Right renal cortex interstitium (tissue), 3 donors: ENCODE measurements at regions not wholly inside any gene's neighbourhood (a gene's known extent, or its start where the extent isn't known, plus 50 kb on each side); places are given as distances from the start of the nearest gene placed in this dataset.
"Not testable (repeated sequence)": the region's sequence is repeated elsewhere in the genome, so short reads cannot be mapped to it uniquely, and the experiment has no call there.

ENCODE experiments used
- DNase-seq, 3 donors: peaks; one replicate each; pipeline ENCODE4 v3.0.0-alpha.2; 2013; ENCODE audit warnings: low read depth in 3 of 3, low spot score in 2 of 3

DNA sequence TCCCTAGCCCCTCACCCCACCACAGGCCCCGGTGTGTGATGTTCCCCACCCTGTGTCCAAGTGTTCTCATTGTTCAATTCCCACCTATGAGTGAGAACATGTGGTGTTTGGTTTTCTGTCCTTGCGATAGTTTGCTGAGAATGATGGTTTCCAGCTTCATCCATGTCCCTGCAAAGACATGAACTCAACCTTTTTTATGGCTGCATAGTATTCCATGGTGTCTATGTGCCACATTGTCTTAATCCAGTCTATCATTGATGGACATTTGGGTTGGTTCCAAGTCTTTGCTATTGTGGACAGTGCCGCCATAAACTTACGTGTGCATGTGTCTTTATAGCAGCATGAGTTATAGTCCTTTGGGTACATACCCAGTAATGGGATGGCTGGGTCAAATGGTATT is 232.1 kb downstream of the ASMT start:
- DNase-seq, result not testable (repeated sequence)

DNA sequence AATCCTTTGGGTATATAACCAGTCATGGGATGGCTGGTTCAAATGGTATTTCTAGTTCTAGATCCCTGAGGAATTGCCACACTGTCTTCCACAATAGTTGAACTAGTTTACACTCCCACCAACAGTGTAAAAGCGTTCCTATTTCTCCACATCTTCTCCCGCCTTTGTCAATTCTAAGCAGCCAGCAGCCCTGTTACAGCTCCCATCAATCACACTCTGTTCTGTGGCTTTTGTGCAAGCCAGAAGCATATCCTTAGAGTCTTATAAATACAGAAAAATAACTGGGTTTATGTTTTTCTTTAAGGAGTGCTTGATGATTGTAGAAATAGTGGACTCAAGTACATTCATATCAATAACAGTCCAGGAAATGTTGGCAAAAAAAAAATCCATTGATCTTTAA is 232.9 kb downstream of the ASMT start:
- DNase-seq, result not testable (repeated sequence)

DNA sequence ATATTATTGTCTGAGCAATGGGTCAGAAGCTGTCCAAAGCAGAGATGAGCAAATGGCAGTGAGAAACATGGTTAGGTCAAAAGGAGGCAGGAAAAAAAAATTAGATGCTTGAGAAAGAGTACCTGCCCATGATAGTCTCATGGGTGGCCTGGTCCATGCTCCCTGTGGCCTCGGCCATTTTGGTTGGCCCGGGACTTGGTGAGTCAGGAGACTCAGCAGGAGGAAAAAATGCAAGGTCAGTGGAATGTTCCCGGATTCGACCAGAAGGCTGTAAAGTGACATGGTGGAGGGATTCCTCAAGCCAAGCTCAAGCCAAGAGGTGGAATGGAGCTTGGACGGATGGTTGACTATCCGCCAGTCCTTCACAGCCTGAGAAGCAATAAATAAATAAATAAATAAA is 236.7 kb downstream of the ASMT start:
- no peak for DNase-seq

DNA sequence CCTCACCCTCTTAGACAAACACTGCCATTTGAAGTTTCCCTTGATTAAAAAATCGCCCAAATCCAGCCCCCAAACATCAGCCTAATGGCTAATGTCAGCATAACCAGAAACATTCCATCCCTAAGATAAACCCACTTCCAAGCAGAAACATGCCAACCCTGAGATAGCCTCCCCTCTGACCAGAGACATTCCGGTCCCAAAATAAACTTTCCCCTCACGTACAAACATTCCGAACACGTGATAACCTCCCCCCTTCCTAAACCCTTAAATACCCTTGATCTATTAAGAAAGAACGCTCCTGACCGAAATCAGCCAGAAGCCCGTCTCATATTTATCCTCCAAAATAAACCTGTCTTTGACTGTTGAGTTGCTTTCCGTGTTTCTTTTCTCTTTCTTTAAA is 237.2 kb downstream of the ASMT start:
- no peak for DNase-seq

DNA sequence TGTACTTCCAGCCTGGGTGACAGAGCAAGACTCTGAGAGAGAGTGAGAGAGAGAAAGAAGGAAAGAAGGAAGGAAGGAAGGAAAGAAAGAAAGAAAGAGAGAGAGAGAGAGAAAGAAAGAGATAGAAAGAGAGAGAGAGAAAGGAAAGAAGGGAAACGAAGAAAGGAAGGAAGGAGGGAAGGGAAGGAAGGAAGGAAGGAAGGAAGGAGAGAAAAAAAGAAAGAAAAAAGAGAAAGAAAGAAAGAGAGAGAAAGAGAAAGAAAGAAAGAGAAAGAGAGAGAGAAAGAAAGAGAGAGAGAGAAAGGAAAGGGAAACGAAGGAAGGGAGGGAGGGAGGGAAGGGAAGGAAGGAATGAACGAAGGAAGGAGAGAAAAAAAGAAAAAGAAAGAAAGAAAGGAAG is 238.6 kb downstream of the ASMT start:
- DNase-seq, result no peak

DNA sequence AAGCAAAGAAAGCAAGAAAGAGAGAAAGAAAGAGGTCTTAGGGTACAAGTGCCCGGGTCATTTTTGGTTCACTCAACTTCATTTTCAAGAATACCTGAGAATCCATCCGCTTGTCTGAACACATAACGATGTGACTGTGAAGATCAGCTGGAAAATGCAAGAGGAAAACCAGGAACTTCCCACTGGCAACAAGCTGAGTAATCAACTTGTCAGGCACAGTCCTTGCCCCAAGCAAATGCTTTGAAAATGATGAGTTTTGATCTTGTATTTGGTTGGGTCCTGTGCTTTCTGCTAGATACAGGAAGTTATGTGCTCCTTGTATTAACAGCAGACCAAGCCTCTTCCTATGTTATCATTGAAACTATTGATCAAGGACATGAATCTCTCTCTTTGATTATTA is 239.1 kb downstream of the ASMT start:
- DNase-seq, result no peak

DNA sequence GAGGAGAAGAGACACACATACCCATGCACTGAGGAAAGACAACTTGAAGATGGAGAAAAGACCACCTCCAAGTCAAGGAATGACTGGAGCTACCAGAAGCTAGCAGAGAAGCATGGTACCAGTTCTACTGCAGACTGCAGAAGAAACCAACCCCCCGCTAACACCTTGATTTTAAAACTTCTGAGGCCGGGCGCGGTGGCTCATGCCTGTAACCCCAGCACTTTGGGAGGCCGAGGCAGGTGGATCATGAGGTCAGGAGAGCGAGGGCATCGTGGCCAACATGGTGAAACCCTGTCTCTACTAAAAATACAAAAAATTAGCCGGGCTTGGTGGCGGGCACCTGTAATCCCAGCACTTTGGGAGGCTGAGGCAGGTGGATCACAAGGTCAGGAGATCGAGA is 240.0 kb downstream of the ASMT start:
- not testable (repeated sequence) for DNase-seq

DNA sequence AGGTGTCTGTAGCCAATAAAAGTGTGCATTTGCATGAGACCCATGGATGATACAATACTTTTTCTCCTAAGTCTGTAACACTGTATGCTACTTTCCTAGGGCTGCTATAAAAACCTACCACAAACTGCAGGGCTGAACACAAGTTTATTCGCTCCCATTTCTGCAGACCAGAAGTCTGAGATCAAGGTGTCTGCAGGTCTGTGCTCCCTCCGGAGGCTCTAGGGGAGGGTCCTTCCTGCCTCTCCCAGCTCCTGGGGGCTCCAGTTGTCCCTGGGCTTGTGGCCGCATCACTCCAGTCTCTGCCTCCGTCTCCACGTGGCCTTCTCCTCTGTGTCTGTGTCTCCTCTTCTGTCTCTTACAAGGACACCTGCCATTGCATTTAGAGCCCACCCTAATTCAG is 244.4 kb downstream of the ASMT start:
- not testable (repeated sequence) for DNase-seq

DNA sequence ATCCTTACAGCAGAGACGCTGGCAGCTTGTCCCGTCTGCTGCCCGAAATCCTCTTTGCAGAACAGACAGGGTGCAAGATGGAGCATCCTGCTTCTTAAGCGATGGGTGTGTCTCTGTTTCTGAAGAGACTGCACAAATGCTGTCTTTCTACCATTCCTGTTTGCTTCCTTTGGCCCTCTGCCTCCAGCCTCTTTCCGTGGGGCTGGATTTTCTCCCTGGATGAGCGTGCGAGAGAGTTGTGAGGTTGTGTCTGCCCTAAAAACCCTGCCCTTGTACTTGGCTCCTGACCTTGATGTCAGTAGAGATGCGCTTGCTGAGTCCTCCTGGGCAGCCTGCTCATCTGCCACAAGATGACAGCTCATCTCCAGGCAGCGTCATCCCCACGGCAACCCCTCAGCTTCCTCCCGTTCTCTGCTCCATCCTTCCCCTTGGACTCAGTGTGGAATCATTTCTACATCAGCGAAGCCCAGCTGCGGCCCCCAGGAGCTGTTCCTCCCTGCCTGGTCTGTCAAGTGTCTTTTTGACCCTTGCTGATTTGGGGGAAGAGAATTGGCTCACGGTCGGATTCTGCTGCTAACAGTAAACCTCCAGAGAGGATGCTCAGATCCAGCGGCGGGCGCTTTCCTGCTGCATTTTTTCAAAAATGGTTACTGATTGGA is 246.2 kb downstream of the ASMT start:
- DNase-seq, result no peak

DNA sequence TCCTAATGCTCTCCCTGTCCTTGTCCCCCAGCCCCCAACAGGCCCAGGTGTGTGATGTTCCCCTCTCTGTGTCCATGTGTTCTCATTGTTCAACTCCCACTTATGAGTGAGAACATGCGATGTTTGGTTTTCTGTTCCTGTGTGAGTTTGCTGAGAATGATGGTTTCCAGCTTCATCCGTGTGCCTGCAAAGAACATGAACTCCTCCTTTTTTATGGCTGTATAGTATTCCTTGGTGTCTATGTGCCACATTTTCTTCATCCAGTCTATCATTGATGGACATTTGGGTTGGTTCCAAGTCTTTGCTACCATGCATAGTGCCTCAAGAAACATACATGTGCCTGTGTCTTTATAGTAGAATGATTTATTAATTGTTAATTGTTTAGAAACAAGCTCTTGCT is 249.1 kb downstream of the ASMT start:
- DNase-seq, result not testable (repeated sequence)

DNA sequence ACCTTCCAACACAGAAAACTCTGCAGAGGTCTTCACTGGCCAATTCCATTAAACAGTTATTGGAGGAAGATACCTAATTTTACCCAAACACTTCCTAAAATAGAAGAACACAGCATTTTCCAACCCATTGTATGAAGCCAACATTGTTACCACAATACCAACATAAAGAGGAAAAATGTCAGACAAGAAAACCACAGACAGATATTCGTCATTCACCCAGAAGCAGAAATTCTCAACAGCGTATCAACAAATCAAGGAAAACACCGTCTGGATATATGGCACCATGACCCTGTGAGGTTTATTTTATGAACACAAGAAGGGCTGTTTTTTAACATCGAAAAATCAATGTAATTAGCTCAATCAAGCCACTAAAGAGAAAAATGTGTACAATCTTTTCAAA is 255.6 kb downstream of the ASMT start:
- DNase-seq, result no peak

DNA sequence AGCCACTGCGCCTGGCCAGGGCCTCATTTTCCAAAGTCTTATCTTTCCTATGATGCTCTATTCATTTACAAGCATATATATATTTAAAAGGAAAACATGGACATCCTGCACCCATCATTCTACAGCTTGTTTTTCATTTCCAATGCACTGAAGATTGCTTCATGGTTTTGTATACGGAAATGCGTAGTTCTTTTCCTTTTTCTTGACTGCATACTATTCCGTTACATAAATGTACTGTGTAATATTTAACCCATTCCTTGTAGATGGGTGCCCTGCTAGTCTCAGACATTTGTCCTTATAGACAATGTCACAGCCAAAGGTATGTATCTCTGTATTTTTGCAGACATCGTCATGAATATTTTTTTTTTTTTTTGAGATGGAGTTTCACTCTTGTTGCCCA is 257.0 kb downstream of the ASMT start:
- no peak for DNase-seq

DNA sequence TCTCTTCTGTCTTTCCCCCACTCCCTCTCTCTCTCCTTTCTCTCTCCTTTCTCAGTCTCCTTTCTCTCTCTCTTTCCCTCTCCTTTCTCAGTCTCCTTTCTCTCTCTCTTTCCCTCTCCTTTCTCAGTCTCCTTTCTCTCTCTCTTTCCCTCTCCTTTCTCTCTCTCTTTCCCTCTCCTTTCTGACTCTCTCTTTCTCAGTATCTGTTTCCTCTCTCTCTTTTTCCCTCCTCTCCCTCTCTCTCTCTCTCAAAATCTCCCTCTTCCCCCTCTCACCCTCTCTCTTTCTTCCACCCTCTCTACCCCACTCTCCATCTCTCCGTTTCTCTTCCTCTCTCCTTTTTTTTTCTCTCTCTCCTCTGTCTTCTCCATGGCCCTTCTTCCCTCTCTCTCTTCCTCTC is 258.8 kb downstream of the ASMT start:
- DNase-seq, result no peak

DNA sequence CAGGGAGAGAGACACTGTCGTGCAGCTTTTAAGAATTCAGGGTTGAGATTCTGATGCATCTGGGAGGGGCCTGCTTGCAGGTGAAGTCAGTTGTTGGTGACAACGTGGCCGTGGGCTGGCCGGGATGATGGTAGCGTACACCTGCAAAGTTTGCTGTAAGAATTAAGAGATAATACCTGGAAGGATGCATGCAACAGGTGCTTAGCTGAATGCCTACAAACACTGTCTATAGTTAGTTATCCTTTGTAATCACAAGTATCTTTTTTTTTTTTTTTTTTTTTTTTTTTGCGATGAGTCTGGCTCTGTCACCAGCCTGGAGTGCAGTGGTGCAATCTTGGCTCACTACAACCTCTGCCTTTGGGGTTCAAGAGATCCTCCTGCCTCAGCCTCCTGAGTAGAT is 259.6 kb downstream of the ASMT start:
- DNase-seq, result no peak

DNA sequence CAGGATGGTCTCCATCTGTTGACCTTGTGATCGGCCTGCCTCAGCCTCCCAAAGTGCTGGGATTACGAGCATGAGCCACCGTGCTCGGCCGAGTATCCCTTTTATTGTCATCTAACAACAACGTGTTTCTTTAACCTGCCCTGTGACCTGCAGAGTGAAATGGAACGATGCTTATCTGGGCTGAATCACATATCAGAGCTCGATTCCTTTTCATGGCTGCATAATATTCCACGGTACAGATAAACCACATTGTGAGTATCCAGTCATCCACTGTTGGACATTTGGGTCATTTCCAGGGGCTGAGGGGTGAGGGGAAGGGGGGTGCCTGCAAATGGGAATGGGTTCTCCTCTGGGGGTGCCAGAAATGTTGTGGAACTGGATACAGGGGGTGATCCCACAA is 260.0 kb downstream of the ASMT start:
- DNase-seq, result no peak

DNA sequence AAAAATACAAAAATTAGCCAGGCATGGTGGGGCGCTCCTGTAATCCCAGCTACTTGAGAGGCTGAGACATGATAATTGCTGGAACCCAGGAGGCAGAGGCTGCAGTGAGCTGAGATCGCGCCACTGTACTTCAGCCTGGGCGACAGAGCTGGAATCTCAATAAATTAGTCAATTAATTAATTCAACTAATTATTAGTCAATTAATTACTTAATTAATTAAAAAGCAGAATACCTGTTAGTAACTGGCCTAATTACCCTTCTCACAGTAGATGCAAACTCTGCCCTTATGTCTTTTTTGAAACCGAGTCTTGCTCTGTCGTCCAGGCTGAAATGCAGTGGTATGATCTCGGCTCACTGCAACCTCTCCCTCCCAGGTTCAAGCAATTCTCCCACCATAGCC is 261.2 kb downstream of the ASMT start:
- DNase-seq, result no peak

DNA sequence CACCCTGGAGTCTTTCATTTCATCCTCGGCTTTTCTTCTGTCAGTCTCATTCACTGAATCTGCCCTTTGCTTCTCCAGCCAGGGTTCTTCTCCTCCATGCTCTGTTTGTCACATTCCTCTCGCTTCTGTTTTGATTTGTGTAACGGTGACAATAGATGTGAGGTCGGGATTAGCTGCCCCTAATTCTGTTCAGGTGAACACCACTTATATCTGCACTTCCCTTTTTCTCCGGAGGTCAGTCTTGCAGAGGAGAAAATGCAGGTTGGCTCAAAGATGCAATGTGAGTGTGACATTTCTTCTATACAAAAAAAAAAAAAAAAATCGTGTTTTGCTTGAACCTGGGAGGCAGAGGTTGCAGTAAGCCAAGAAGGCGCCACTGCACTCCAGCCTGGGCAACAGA is 262.9 kb downstream of the ASMT start:
- no peak for DNase-seq

DNA sequence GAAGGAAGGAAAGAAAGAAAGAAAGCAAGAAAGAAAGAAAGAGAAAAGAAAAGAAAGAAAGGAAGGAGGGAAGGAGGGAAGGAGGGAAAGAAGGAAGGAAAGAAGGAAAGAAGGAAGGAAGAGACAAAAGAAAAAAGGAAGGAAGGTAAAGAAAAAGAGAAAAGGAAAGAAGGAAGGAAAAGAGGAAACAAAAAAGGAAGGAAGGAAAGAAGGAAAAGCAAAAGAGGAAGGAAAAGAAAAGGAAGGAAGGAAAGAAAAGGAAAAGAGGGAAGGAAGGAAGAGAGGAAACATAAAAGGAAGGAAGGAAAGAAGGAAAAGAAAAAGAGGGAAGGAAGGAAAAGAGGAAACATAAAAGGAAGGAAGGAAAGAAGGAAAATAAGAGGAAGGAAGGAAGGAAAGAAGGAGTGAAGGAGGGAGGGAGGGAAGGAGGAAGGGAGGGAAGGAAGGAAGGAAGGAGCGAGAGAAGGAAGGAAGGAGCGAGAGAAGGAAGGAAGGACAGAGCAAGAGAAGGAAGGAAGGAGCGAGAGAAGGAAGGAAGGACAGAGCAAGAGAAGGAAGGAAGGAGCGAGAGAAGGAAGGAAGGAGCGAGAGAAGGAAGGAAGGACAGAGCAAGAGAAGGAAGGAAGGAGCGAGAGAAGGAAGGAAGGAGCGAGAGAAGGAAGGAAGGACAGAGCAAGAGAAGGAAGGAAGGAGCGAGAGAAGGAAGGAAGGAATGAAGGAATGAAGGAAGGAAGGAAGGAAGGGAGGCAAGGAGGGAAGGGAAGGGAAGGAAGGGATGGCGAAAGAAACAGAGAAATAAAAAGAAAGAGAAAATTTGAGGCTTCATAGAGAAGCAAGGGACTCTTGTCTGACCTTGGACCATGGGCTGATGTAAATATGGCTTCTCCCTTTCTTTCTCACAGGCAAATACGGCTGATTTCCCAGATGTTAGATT is 266.3 kb downstream of the ASMT start:
- not testable (repeated sequence) for DNase-seq

DNA sequence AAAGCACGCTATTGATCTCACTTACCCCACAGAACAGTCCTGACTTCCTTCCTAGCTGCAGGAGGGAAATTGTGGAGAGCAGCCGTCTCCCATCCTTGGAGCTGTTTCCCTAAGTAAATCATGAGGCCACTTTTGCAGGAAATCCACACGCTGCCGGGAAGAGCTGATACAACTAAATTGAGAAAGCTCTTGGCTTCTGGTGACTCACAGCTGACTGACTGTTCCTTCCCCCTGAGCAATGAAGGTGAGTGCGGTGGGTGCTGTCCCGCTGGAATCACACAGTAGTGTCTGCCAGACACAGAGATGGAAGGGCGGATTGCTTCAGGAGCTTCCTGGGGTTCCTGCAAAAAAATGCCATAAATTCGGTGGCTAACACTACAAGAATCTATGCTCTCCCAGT is 268.9 kb downstream of the ASMT start:
- no peak for DNase-seq

DNA sequence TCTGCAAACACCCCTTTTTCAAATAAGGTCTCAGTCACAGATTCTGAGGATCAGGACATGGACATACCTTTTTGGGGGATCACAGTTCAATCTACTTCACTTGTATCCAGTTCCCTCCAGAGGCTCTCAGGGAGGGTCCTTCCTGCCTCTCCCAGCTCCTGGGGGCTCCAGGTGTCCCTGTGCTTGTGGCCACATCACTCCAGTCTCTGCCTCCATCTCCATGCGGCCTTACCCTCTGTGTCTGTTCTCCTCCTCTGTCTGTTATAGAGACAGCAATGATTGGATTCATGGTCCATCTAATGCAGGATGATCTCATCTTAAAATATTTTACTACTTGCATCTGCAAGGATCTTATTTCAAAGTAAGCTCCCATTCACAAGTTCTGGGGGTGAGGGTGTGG is 269.6 kb downstream of the ASMT start:
- no peak for DNase-seq

DNA sequence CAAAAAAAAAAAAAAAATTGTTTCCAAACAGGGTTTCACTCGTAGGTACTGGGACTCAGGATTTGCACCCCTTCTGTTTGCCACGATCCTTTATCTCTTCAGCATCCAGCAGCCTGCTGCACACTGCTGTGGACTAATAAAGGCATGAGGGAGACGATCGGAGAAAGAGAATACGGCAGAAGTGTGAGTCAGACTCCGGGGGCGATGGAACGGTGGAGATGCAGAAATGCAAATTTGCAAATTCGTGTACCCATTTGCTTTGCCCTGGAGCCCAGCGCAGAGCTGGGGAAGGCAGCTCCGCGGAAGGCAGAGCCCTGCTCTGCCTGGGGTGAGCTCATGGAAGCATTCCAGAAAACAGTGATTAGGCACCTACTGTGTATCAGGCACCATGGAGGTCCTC is 270.3 kb downstream of the ASMT start:
- no peak for DNase-seq

DNA sequence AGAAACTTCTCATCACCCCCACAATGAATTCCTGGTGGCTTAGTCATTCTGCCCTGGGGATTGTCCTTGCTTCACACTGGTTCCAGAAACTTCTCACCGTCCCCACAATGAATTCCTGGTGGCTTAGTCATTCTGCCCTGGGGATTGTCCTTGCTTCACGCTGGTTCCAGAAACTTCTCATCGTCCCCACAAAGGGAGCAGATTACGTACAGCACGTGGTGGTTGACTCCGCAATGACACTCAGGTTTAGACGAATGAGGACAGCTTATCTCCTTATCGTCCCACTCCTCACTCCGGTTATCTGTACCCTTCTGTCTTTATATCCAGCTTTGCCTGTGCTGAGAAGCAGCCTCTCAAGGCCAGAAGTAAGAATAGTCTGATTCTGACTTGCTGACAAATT is 273.4 kb downstream of the ASMT start:
- not testable (repeated sequence) for DNase-seq

DNA sequence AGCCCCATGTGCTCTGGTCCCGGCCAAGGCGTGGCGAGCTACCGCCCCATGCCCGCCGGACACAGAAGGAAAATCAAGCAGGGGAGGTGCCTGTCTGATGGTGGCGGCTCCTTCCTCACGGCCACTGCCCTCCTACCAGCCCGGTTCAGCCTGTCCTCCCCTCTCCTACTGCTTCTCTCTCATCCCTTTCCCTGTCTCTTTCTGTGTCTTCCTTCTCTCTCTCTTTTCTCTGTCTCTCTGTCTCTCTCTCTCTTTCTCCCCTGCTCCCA is 279.1 kb downstream of the ASMT start:
- DNase-seq, result no peak
